HT-29 (cell line): ENCODE measurements at regions not wholly inside any gene's neighbourhood (a gene's known extent, or its start where the extent isn't known, plus 50 kb on each side); places are given as distances from the start of the nearest gene placed in this dataset.

ENCODE experiments used
- DNase-seq: peaks from one replicate; pipeline ENCODE4 v3.0.0-alpha.2; 2015; ENCODE audit warnings: low spot score

GRCh38 chr3:29138171-29138570, 142.7 kb upstream of the RBMS3 start:
- DNase-seq = no peak

GRCh38 chr3:29140666-29141065, 140.2 kb upstream of the RBMS3 start:
- no peak for DNase-seq

GRCh38 chr3:29141197-29141917, 139.5 kb upstream of the RBMS3 start:
- DNase-seq = no peak

GRCh38 chr3:29141918-29142275, 139.0 kb upstream of the RBMS3 start:
- DNase-seq = no peak

- no peak for DNase-seq
Measured at GRCh38 chr3:29143151-29143550, 137.7 kb upstream of the RBMS3 start.

GRCh38 chr3:29144361-29144760, 136.5 kb upstream of the RBMS3 start:
- DNase-seq = no peak

GRCh38 chr3:29144807-29145206, 136.1 kb upstream of the RBMS3 start:
- no peak for DNase-seq

GRCh38 chr3:29145360-29145759, 135.5 kb upstream of the RBMS3 start:
- DNase-seq = no peak

- no peak for DNase-seq
Measured at GRCh38 chr3:29152379-29152778, 128.5 kb upstream of the RBMS3 start.

GRCh38 chr3:29153811-29154210, 127.1 kb upstream of the RBMS3 start:
- no peak for DNase-seq

- DNase-seq = no peak
Measured at GRCh38 chr3:29156086-29156715, 124.7 kb upstream of the RBMS3 start.

- no peak for DNase-seq
Measured at GRCh38 chr3:29164825-29165224, 116.0 kb upstream of the RBMS3 start.

GRCh38 chr3:29167180-29167579, 113.7 kb upstream of the RBMS3 start:
- DNase-seq = no peak

GRCh38 chr3:29168081-29168480, 112.8 kb upstream of the RBMS3 start:
- DNase-seq = no peak

GRCh38 chr3:29168696-29169095, 112.2 kb upstream of the RBMS3 start:
- no peak for DNase-seq

GRCh38 chr3:29169451-29169850, 111.4 kb upstream of the RBMS3 start:
- DNase-seq = no peak

- no peak for DNase-seq
Measured at GRCh38 chr3:29171043-29171990, 109.6 kb upstream of the RBMS3 start.

- DNase-seq = no peak
Measured at GRCh38 chr3:29176501-29176900, 104.4 kb upstream of the RBMS3 start.

GRCh38 chr3:29178809-29179793, 101.8 kb upstream of the RBMS3 start:
- DNase-seq = no peak

GRCh38 chr3:29181149-29181780, 99.6 kb upstream of the RBMS3 start:
- DNase-seq = no peak

- no peak for DNase-seq
Measured at GRCh38 chr3:29181872-29182271, 99.0 kb upstream of the RBMS3 start.
